Lower lobe of right lung (tissue), 2 donors: ENCODE measurements at regions not wholly inside any gene's neighbourhood (a gene's known extent, or its start where the extent isn't known, plus 50 kb on each side); places are given as distances from the start of the nearest gene placed in this dataset.

Source experiments
- ATAC-seq, 2 donors: fragments of 200-7000 bp; cut with Tn5 transposase; one replicate each; pipeline ENCODE4 v1.9.1; 2020 to 2022; ENCODE audit warnings: mild to moderate bottlenecking in 2 of 2, moderate library complexity in 2 of 2
- DNase-seq: peaks from one replicate; pipeline ENCODE4 v3.0.0-alpha.2; 2020
- H3K27ac ChIP-seq: fragments of 200-600 bp; one replicate; pipeline ENCODE4 v1.8.0; 2022
- H3K27me3 ChIP-seq: fragments of 200-600 bp; one replicate; pipeline ENCODE4 v1.8.0; 2022; ENCODE audit warnings: low read depth
- H3K36me3 ChIP-seq: fragments of 200-600 bp; one replicate; pipeline ENCODE4 v1.8.0; 2022; ENCODE audit warnings: mild to moderate bottlenecking
- H3K4me1 ChIP-seq: fragments of 200-600 bp; one replicate; pipeline ENCODE4 v1.8.0; 2022
- H3K4me3 ChIP-seq: fragments of 200-600 bp; one replicate; pipeline ENCODE4 v1.8.0; 2022; ENCODE audit warnings: mild to moderate bottlenecking
- H3K9me3 ChIP-seq: fragments of 200-600 bp; one replicate; pipeline ENCODE4 v1.8.0; 2022
- CTCF ChIP-seq: fragments of 200-600 bp; IDR thresholded peaks from one replicate; pipeline ENCODE4 v1.8.0; 2022; ENCODE audit warnings: antibody characterized with exemption, mild to moderate bottlenecking
- intact Hi-C: fragments of 100-400 bp; cut with DNase I; formaldehyde crosslinking; loops from one replicate; pipeline ENCODE4 v1.11.0; 2022
- donor health status: DM: no; HTN: yes; CAD: no; lungs with severe emphysema.

DNA sequence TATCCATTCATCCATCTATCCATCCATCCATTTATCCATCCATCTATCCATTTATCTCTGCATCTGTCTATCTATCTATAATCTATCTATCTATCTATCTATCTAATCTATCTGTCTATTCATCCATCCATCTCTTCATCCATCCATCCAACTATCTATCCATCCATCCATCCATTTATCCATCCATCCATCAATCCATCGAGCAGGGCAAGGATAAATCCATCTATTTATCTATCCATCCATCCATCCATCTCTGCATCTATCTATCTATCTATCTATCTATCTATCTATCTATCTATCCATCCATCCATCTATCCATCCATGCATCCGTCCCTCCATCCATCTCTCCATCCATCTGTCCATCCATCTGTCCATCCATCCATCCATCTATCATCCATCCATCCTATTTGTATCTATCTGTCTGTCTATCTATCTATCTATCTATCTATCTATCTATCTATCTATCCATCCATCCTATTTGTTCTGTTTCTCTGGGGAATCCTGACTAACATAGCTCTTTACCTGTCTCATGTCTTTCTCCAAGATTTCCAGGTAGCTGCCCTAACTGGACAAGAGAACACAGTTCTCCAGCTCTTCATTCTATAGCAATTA, 198.1 kb downstream of the FOXO1 start:
- Histone ChIP-seq H3K36me3 (no peaks in the 10 kb centered on the region), H3K4me1 (no peaks in the 10 kb centered on the region), H3K27me3 (no peaks in the 10 kb centered on the region), H3K27ac (no peak overlapping the region), H3K4me3 (no peak overlapping the region), H3K9me3 (no peaks in the 10 kb centered on the region)
- intact Hi-C loops = no loop called here
- DNase-seq = no peak
- no peak for ATAC-seq
- no peak for TF ChIP-seq CTCF

DNA sequence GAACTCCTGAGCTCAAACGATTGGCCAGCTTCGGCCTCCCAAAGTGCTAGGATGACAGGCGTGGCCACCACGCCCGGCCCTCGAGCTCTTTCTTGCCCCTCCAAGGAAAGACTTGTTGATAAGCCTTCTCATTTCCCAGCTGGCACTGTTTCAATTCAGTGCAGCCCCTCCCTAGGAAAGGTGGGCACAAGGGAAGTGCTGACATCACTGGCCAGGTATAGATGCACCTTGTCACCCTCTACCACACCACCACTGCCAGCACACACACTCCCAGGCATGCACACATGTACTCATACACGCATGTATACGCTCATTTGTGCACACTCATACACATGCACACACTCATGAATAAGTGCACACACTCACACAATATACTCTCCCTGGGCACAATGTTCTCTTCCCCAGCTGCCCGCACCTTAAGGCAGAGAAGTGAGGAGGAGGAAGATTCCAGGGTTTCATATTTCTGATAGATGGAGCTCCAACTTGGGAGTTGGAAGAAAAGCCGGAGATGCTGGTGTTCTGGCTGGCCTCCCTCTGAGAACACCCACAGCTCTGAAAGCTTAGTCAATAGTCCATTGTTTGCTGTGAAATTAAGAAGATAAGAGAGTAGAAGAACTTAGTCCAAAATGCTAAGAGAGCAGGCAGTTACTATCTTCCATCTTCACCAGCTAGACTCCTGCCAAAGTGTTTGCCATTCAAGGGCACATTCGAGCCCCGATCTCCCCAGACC, 196.7 kb downstream of the FOXO1 start:
- Histone ChIP-seq H3K27ac (no peak overlapping the region), H3K4me1 (no peaks in the 10 kb centered on the region)
- intact Hi-C loops = no loop called here

GRCh38 chr13:40470660-40471059, 195.8 kb downstream of the FOXO1 start:
- DNase-seq = no peak
- Histone ChIP-seq H3K27ac (no peak overlapping the region), H3K9me3 (no peaks in the 10 kb centered on the region), H3K4me1 (no peaks in the 10 kb centered on the region), H3K36me3 (no peaks in the 10 kb centered on the region), H3K4me3 (no peak overlapping the region), H3K27me3 (no peaks in the 10 kb centered on the region)
- ATAC-seq = no peak
- intact Hi-C loops = no loop called here
- TF ChIP-seq CTCF = no peak

More for the DNA sequence above, 196.7 kb downstream of the FOXO1 start:
- Histone ChIP-seq H3K36me3 (no peaks in the 10 kb centered on the region), H3K27me3 (no peaks in the 10 kb centered on the region), H3K9me3 (no peaks in the 10 kb centered on the region), H3K4me3 (no peak overlapping the region)
- ATAC-seq (no peak), DNase-seq (no peak)
- no peak for TF ChIP-seq CTCF

GRCh38 chr13:40471076-40471475, 195.4 kb downstream of the FOXO1 start:
- no peak overlapping the region for H3K27ac ChIP-seq
- H3K4me1 ChIP-seq = no peaks in the 10 kb centered on the region
- no peaks in the 10 kb centered on the region for H3K36me3 ChIP-seq
- no peak for TF ChIP-seq CTCF
- ATAC-seq (no peak), DNase-seq (no peak)
- intact Hi-C loops = no loop called here
- no peak overlapping the region for H3K4me3 ChIP-seq
- no peaks in the 10 kb centered on the region for H3K9me3 ChIP-seq
- H3K27me3 ChIP-seq = no peaks in the 10 kb centered on the region

DNA sequence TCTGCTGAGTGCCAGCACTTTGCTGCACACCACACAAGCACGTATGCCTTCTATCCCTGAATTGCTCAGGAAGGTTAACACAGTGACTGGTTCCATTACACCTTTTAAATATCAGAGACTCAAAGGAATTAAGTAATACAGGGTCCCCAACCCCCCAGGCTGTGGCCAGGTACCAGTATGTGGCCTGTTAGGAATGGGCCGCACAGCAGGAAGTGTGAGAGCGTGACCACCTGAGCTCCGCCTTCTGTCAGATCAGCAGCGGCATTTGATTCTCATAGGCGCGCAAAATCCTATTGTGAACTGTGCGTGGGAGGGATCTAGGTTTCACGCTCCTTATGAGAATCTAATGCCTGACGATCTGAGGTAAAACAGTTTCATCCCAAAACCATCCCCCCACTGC, 194.5 kb downstream of the FOXO1 start:
- ATAC-seq = no peak
- Histone ChIP-seq H3K27me3 (no peaks in the 10 kb centered on the region), H3K4me3 (no peak overlapping the region), H3K36me3 (no peaks in the 10 kb centered on the region), H3K27ac (no peak overlapping the region), H3K9me3 (no peaks in the 10 kb centered on the region), H3K4me1 (peaks cover 6% of the 10 kb centered on the region)
- no peak for TF ChIP-seq CTCF
- DNase-seq = no peak
- intact Hi-C loops = no loop called here
